Testis (tissue), 2 donors: ENCODE measurements at regions not wholly inside any gene's neighbourhood (a gene's known extent, or its start where the extent isn't known, plus 50 kb on each side); places are given as distances from the start of the nearest gene placed in this dataset.

Experiments used
- CTCF ChIP-seq, 3 experiments: fragments of 450-650 bp in 2 of 3; fragments of 200-600 bp in 1 of 3; sonication (generic) in 1 of 3; IDR thresholded peaks; one replicate each; pipeline ENCODE4 v1.5.1; 2016 to 2019; ENCODE audit warnings: antibody characterized with exemption in 3 of 3, mild to moderate bottlenecking in 2 of 3, moderate library complexity in 1 of 3
- POLR2A ChIP-seq: fragments of 450-650 bp; IDR thresholded peaks from one replicate; pipeline ENCODE4 v1.6.1; 2017; ENCODE audit warnings: antibody characterized with exemption, mild to moderate bottlenecking, moderate library complexity

- TF ChIP-seq POLR2A: no peak
- TF ChIP-seq CTCF (IDR thresholded peaks at IDR 0.05): no peak
Measured at GRCh38 chr5:107012371-107012770, 658.4 kb downstream of the EFNA5 start.
